ENCODE measurements at regions not wholly inside any gene's neighbourhood (a gene's known extent, or its start where the extent isn't known, plus 50 kb on each side); places are given as distances from the start of the nearest gene placed in this dataset.

GRCh38 chr1:113226148-113226547, 153.2 kb downstream of the LRIG2 start:
- Histone ChIP-seq H3K18ac (ENCODE audit: low read depth in 1 of 2, low read length in 2 of 2) (no peak overlapping the region), H3K79me1 (replicated peaks; ENCODE audit: low read length, poor library complexity, severe bottlenecking) (no peaks in the 10 kb centered on the region), H3K23ac (ENCODE audit: low read length in 2 of 2) (no peak overlapping the region), H3K4me2 (ENCODE audit: low read length, poor library complexity, severe bottlenecking) (no peak overlapping the region), H3K27ac (ENCODE audit: low read length, poor library complexity, severe bottlenecking) (no peak overlapping the region), H2BK12ac (ENCODE audit: low read length in 2 of 2) (no peak overlapping the region), H2BK15ac (ENCODE audit: low read depth, poor library complexity, severe bottlenecking) (no peak overlapping the region), H3K27me3 (ENCODE audit: control insufficient read depth in 1 of 2, insufficient read depth in 1 of 2, low read length in 2 of 2) (no peaks in the 10 kb centered on the region), H2BK5ac (ENCODE audit: low read depth, low read length, poor library complexity, severe bottlenecking) (no peak overlapping the region), H3K9me3 (ENCODE audit: control insufficient read depth, low read length) (no peaks in the 10 kb centered on the region), H3K9ac (ENCODE audit: low read length) (peak overlapping the region; percentile 80), H2AK5ac (ENCODE audit: low read length, severe bottlenecking) (no peak overlapping the region), H2AFZ (ENCODE audit: low read depth, low read length) (no peak overlapping the region), H3K14ac (ENCODE audit: low read length in 2 of 2) (no peak overlapping the region), H4K91ac (ENCODE audit: low read length) (no peak overlapping the region), H3K4ac (ENCODE audit: low read depth in 1 of 2, low read length in 2 of 2) (no peak overlapping the region), H3K36me3 (ENCODE audit: control insufficient read depth in 1 of 2, insufficient read depth in 2 of 2, low read depth in 1 of 2, low read length in 2 of 2) (no peaks in the 10 kb centered on the region), H3K4me1 (ENCODE audit: control insufficient read depth, insufficient read depth, low read depth, low read length) (no peaks in the 10 kb centered on the region), H4K8ac (ENCODE audit: low read length) (no peak overlapping the region), H3K4me3 (ENCODE audit: insufficient read depth in 1 of 2, low read depth in 1 of 2, low read length in 2 of 2) (peak overlapping the region in 1 of 2 experiments; percentile 61), H2BK120ac (ENCODE audit: low read depth, low read length) (no peak overlapping the region)
- no peak for DNase-seq
- 87% methylated on average over 10 of the region's 10 CpGs for WGBS

GRCh38 chr1:113231866-113232265, 158.4 kb upstream of the MAGI3 start:
- H2BK5ac ChIP-seq (ENCODE audit: low read depth, low read length, poor library complexity, severe bottlenecking), result no peak overlapping the region
- H3K14ac ChIP-seq (ENCODE audit: low read length in 2 of 2), result no peak overlapping the region
- H3K4ac ChIP-seq (ENCODE audit: low read depth in 1 of 2, low read length in 2 of 2), result no peak overlapping the region
- H2AFZ ChIP-seq (ENCODE audit: low read depth, low read length), result no peak overlapping the region
- no peak overlapping the region for H4K8ac ChIP-seq (ENCODE audit: low read length)
- no peak overlapping the region for H4K91ac ChIP-seq (ENCODE audit: low read length)
- no peak overlapping the region for H3K27ac ChIP-seq (ENCODE audit: low read length, poor library complexity, severe bottlenecking)
- 81% methylated on average over 13 of the region's 13 CpGs for WGBS
- H2BK12ac ChIP-seq (ENCODE audit: low read length in 2 of 2), result no peak overlapping the region
- H3K4me1 ChIP-seq (ENCODE audit: control insufficient read depth, insufficient read depth, low read depth, low read length), result no peaks in the 10 kb centered on the region
- DNase-seq, result no peak
- no peak overlapping the region for H2BK15ac ChIP-seq (ENCODE audit: low read depth, poor library complexity, severe bottlenecking)
- no peak overlapping the region for H3K4me2 ChIP-seq (ENCODE audit: low read length, poor library complexity, severe bottlenecking)
- no peaks in the 10 kb centered on the region for H3K9me3 ChIP-seq (ENCODE audit: control insufficient read depth, low read length)
- H3K23ac ChIP-seq (ENCODE audit: low read length in 2 of 2), result no peak overlapping the region
- no peak overlapping the region for H3K4me3 ChIP-seq (ENCODE audit: insufficient read depth in 1 of 2, low read depth in 1 of 2, low read length in 2 of 2)
- H3K27me3 ChIP-seq (ENCODE audit: control insufficient read depth in 1 of 2, insufficient read depth in 1 of 2, low read length in 2 of 2), result no peaks in the 10 kb centered on the region
- H3K36me3 ChIP-seq (ENCODE audit: control insufficient read depth in 1 of 2, insufficient read depth in 2 of 2, low read depth in 1 of 2, low read length in 2 of 2), result no peaks in the 10 kb centered on the region
- no peaks in the 10 kb centered on the region for H3K79me1 ChIP-seq (replicated peaks; ENCODE audit: low read length, poor library complexity, severe bottlenecking)
- H2BK120ac ChIP-seq (ENCODE audit: low read depth, low read length), result no peak overlapping the region
- H2AK5ac ChIP-seq (ENCODE audit: low read length, severe bottlenecking), result no peak overlapping the region
- no peak overlapping the region for H3K9ac ChIP-seq (ENCODE audit: low read length)
- H3K18ac ChIP-seq (ENCODE audit: low read depth in 1 of 2, low read length in 2 of 2), result no peak overlapping the region

- Histone ChIP-seq H3K18ac (ENCODE audit: low read depth in 1 of 2, low read length in 2 of 2) (no peak overlapping the region), H2BK12ac (ENCODE audit: low read length in 2 of 2) (no peak overlapping the region), H2BK120ac (ENCODE audit: low read depth, low read length) (no peak overlapping the region), H2BK5ac (ENCODE audit: low read depth, low read length, poor library complexity, severe bottlenecking) (no peak overlapping the region), H2AFZ (ENCODE audit: low read depth, low read length) (no peak overlapping the region), H2AK5ac (ENCODE audit: low read length, severe bottlenecking) (no peak overlapping the region), H4K91ac (ENCODE audit: low read length) (no peak overlapping the region), H3K9me3 (ENCODE audit: control insufficient read depth, low read length) (no peaks in the 10 kb centered on the region), H3K4me1 (ENCODE audit: control insufficient read depth, insufficient read depth, low read depth, low read length) (no peaks in the 10 kb centered on the region), H3K9ac (ENCODE audit: low read length) (no peak overlapping the region), H3K36me3 (ENCODE audit: control insufficient read depth in 1 of 2, insufficient read depth in 2 of 2, low read depth in 1 of 2, low read length in 2 of 2) (no peaks in the 10 kb centered on the region), H3K27me3 (ENCODE audit: control insufficient read depth in 1 of 2, insufficient read depth in 1 of 2, low read length in 2 of 2) (no peaks in the 10 kb centered on the region), H3K4ac (ENCODE audit: low read depth in 1 of 2, low read length in 2 of 2) (no peak overlapping the region), H3K23ac (ENCODE audit: low read length in 2 of 2) (no peak overlapping the region), H2BK15ac (ENCODE audit: low read depth, poor library complexity, severe bottlenecking) (no peak overlapping the region), H3K79me1 (replicated peaks; ENCODE audit: low read length, poor library complexity, severe bottlenecking) (no peaks in the 10 kb centered on the region), H3K4me2 (ENCODE audit: low read length, poor library complexity, severe bottlenecking) (no peak overlapping the region), H4K8ac (ENCODE audit: low read length) (no peak overlapping the region), H3K27ac (ENCODE audit: low read length, poor library complexity, severe bottlenecking) (no peak overlapping the region), H3K14ac (ENCODE audit: low read length in 2 of 2) (no peak overlapping the region), H3K4me3 (ENCODE audit: insufficient read depth in 1 of 2, low read depth in 1 of 2, low read length in 2 of 2) (no peak overlapping the region)
- DNase-seq, result no peak
- WGBS, result 94% methylated on average over 5 of the region's 5 CpGs
Observed at GRCh38 chr1:113233441-113233840, 156.9 kb upstream of the MAGI3 start.

GRCh38 chr1:113241237-113241636, 149.1 kb upstream of the MAGI3 start:
- Histone ChIP-seq H2BK120ac (ENCODE audit: low read depth, low read length) (no peak overlapping the region), H4K91ac (ENCODE audit: low read length) (no peak overlapping the region), H2AK5ac (ENCODE audit: low read length, severe bottlenecking) (no peak overlapping the region), H4K8ac (ENCODE audit: low read length) (no peak overlapping the region), H2BK15ac (ENCODE audit: low read depth, poor library complexity, severe bottlenecking) (no peak overlapping the region), H3K27ac (ENCODE audit: low read length, poor library complexity, severe bottlenecking) (no peak overlapping the region), H3K27me3 (ENCODE audit: control insufficient read depth in 1 of 2, insufficient read depth in 1 of 2, low read length in 2 of 2) (peaks cover 0 to 14% of the 10 kb centered on the region in 2 experiments), H3K79me1 (replicated peaks; ENCODE audit: low read length, poor library complexity, severe bottlenecking) (no peaks in the 10 kb centered on the region), H2AFZ (ENCODE audit: low read depth, low read length) (no peak overlapping the region), H3K4ac (ENCODE audit: low read depth in 1 of 2, low read length in 2 of 2) (no peak overlapping the region), H2BK5ac (ENCODE audit: low read depth, low read length, poor library complexity, severe bottlenecking) (no peak overlapping the region), H2BK12ac (ENCODE audit: low read length in 2 of 2) (no peak overlapping the region), H3K18ac (ENCODE audit: low read depth in 1 of 2, low read length in 2 of 2) (no peak overlapping the region), H3K36me3 (ENCODE audit: control insufficient read depth in 1 of 2, insufficient read depth in 2 of 2, low read depth in 1 of 2, low read length in 2 of 2) (no peaks in the 10 kb centered on the region), H3K4me2 (ENCODE audit: low read length, poor library complexity, severe bottlenecking) (no peak overlapping the region), H3K14ac (ENCODE audit: low read length in 2 of 2) (no peak overlapping the region), H3K9me3 (ENCODE audit: control insufficient read depth, low read length) (no peaks in the 10 kb centered on the region), H3K4me1 (ENCODE audit: control insufficient read depth, insufficient read depth, low read depth, low read length) (no peaks in the 10 kb centered on the region), H3K23ac (ENCODE audit: low read length in 2 of 2) (no peak overlapping the region), H3K4me3 (ENCODE audit: insufficient read depth in 1 of 2, low read depth in 1 of 2, low read length in 2 of 2) (no peak overlapping the region), H3K9ac (ENCODE audit: low read length) (no peak overlapping the region)
- 74% methylated on average over 2 of the region's 2 CpGs for WGBS
- no peak for DNase-seq

All from mesenchymal stem cell (in vitro differentiated cells and primary cell).